GM12891 (cell line): ENCODE measurements at regions not wholly inside any gene's neighbourhood (a gene's known extent, or its start where the extent isn't known, plus 50 kb on each side); places are given as distances from the start of the nearest gene placed in this dataset.

Experiments
- DNase-seq: peaks from one replicate; pipeline ENCODE4 v3.0.0; 2011; ENCODE audit warnings: low spot score; ENCODE audit not compliant: insufficient read length
- FAIRE-seq: peaks from 2 replicates; lab custom pipeline; 2011; peaks lifted over from hg19 to GRCh38; lab: Jason Lieb, UNC
- PAX5 ChIP-seq: IDR thresholded peaks from 2 replicates; pipeline ENCODE4 v1.6.1; 2011; ENCODE audit warnings: low read length, moderate library complexity, mild to moderate bottlenecking; ENCODE audit not compliant: insufficient read depth, severe bottlenecking
- POLR2A ChIP-seq: IDR thresholded peaks from 2 replicates; pipeline ENCODE4 v1.6.1; 2011; ENCODE audit warnings: low read depth, low read length, control low read depth
- POLR2AphosphoS5 ChIP-seq: IDR thresholded peaks from 2 replicates; pipeline ENCODE4 v1.6.1; 2011; ENCODE audit warnings: low read depth, low read length, control low read depth
- POU2F2 ChIP-seq: IDR thresholded peaks from 2 replicates; pipeline ENCODE4 v1.6.1; 2011; ENCODE audit warnings: low read depth, mild to moderate bottlenecking, control low read depth, low read length, moderate library complexity
- SPI1 ChIP-seq: IDR thresholded peaks from 2 replicates; pipeline ENCODE4 v1.6.1; 2011; ENCODE audit warnings: low read depth, low read length, control low read depth
- TAF1 ChIP-seq: IDR thresholded peaks from 2 replicates; pipeline ENCODE4 v1.6.1; 2011; ENCODE audit warnings: low read depth, low read length, control low read depth

GRCh38 chr14:89534902-89535685 lies 118.1 kb upstream of the FOXN3 start:
- no peak for FAIRE-seq
- TF ChIP-seq TAF1 (no peak), SPI1 (no peak), PAX5 (no peak), POLR2A (no peak), POLR2AphosphoS5 (no peak), POU2F2 (no peak)
- no peak for DNase-seq

- no peak for FAIRE-seq
- no peak for TF ChIP-seq TAF1
- TF ChIP-seq POLR2A, result no peak
- TF ChIP-seq POLR2AphosphoS5, result no peak
- no peak for TF ChIP-seq SPI1
- no peak for TF ChIP-seq POU2F2
- TF ChIP-seq PAX5, result no peak
- no peak for DNase-seq
These were observed 116.7 kb upstream of the FOXN3 start for GRCh38 chr14:89533766-89534165.

GRCh38 chr14:89533136-89533535 lies 116.1 kb upstream of the FOXN3 start:
- no peak for FAIRE-seq
- TF ChIP-seq PAX5 (no peak), TAF1 (no peak), POLR2AphosphoS5 (no peak), POLR2A (no peak), POU2F2 (no peak), SPI1 (no peak)
- no peak for DNase-seq

GRCh38 chr14:89531661-89532335 lies 114.8 kb upstream of the FOXN3 start:
- TF ChIP-seq PAX5, result no peak
- TF ChIP-seq TAF1, result no peak
- TF ChIP-seq SPI1, result no peak
- TF ChIP-seq POLR2A, result no peak
- TF ChIP-seq POLR2AphosphoS5, result no peak
- no peak for TF ChIP-seq POU2F2
- FAIRE-seq (no peak), DNase-seq (no peak)

- FAIRE-seq (no peak), DNase-seq (no peak)
- no peak for TF ChIP-seq POLR2AphosphoS5
- no peak for TF ChIP-seq POU2F2
- no peak for TF ChIP-seq SPI1
- no peak for TF ChIP-seq POLR2A
- TF ChIP-seq PAX5, result no peak
- TF ChIP-seq TAF1, result no peak
These were observed 108.1 kb upstream of the FOXN3 start for GRCh38 chr14:89524990-89525667.

- FAIRE-seq (no peak), DNase-seq (no peak)
- TF ChIP-seq POLR2AphosphoS5, result no peak
- TF ChIP-seq TAF1, result no peak
- TF ChIP-seq SPI1, result no peak
- TF ChIP-seq PAX5, result no peak
- TF ChIP-seq POLR2A, result no peak
- no peak for TF ChIP-seq POU2F2
These were observed 107.4 kb upstream of the FOXN3 start for GRCh38 chr14:89524412-89524811.

GRCh38 chr14:89521988-89522387 lies 105.0 kb upstream of the FOXN3 start:
- TF ChIP-seq TAF1 (no peak), SPI1 (no peak), PAX5 (no peak)
- FAIRE-seq (no peak), DNase-seq (no peak)

- FAIRE-seq (no peak), DNase-seq (no peak)
- TF ChIP-seq TAF1 (no peak), SPI1 (no peak)
These were observed 102.0 kb upstream of the FOXN3 start for GRCh38 chr14:89519040-89519439.

- FAIRE-seq, result no peak
- TF ChIP-seq POLR2AphosphoS5 (no peak), PAX5 (no peak), TAF1 (no peak), POLR2A (no peak), POU2F2 (no peak), SPI1 (no peak)
- no peak for DNase-seq
These were observed 99.1 kb upstream of the FOXN3 start for GRCh38 chr14:89516173-89516572.
